K562 (cell line): ENCODE measurements at regions not wholly inside any gene's neighbourhood (a gene's known extent, or its start where the extent isn't known, plus 50 kb on each side); places are given as distances from the start of the nearest gene placed in this dataset.

Experiments used
- ZBTB1 ChIP-seq: sonication (generic); formaldehyde crosslinking; IDR thresholded peaks from 2 replicates; pipeline ENCODE4 v1.8.1; 2023; ENCODE audit warnings: missing genetic modification reagents, low read depth, mild to moderate bottlenecking, borderline replicate concordance
- ZNF232 ChIP-seq: sonication (generic); formaldehyde crosslinking; IDR thresholded peaks from 2 replicates; pipeline ENCODE4 v1.8.0; 2022; ENCODE audit warnings: mild to moderate bottlenecking, missing genetic modification reagents
- ZNF274 ChIP-seq: IDR thresholded peaks from 2 replicates; pipeline ENCODE4 v1.6.1; 2011; ENCODE audit warnings: low read depth, mild to moderate bottlenecking, low read length, moderate library complexity, borderline replicate concordance
- ZNF407 ChIP-seq: fragments of 450-650 bp; IDR thresholded peaks from 2 replicates; pipeline ENCODE4 v1.6.1; 2016; ENCODE audit warnings: low read depth

GRCh38 chr16:49931266-49931665 lies 75.4 kb upstream of the ZNF423 start (continued):
- no peak for TF ChIP-seq ZNF407
- TF ChIP-seq ZBTB1 (CRISPR knock-in tag): no peak
- TF ChIP-seq ZNF274: no peak
- TF ChIP-seq ZNF232 (CRISPR knock-in tag): no peak
